Fibroblast of skin of left quadriceps (primary cell): ENCODE measurements at regions not wholly inside any gene's neighbourhood (a gene's known extent, or its start where the extent isn't known, plus 50 kb on each side); places are given as distances from the start of the nearest gene placed in this dataset.
A peak's percentile ranks its signal among the peaks of the same experiment; 100 is the strongest.
"Not testable (repeated sequence)": the region's sequence is repeated elsewhere in the genome, so short reads cannot be mapped to it uniquely, and the experiment has no call there.

Experiments
- DNase-seq, 2 experiments: peaks; one replicate each; pipeline ENCODE4 v3.0.0-alpha.2; 2013; ENCODE audit warnings: low read depth in 2 of 2

DNA sequence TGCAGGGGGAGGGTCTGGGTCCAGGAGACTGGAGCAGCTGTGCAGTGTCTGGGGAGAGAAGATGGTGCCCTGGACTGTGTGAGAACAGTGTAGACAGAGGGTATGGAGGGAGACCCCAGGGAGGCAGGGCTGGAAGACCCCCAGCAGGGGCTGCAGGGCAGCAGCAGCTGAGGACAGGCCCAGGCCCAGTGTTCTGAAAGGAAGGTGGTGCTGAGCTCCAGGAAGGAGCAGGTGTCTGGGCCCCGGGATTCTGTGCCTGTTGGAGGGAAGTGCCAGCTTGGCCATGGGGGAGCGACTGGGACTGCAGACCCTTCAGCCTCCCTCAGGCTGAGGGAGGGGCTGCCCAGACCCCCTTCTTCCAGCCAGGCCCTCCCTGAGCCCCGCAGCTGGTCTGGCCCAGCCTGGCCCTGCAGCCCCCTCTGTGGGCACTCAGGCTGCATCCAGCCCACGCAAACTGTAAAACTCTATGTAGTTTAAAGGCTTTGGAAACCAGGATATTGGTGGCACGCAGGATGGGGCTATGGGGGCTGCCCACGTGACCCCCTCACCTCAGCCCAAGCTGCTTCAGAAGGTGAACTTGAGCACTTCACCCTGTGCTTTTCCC is 519.2 kb downstream of the PTPRU start:
- not testable (repeated sequence) for DNase-seq

DNA sequence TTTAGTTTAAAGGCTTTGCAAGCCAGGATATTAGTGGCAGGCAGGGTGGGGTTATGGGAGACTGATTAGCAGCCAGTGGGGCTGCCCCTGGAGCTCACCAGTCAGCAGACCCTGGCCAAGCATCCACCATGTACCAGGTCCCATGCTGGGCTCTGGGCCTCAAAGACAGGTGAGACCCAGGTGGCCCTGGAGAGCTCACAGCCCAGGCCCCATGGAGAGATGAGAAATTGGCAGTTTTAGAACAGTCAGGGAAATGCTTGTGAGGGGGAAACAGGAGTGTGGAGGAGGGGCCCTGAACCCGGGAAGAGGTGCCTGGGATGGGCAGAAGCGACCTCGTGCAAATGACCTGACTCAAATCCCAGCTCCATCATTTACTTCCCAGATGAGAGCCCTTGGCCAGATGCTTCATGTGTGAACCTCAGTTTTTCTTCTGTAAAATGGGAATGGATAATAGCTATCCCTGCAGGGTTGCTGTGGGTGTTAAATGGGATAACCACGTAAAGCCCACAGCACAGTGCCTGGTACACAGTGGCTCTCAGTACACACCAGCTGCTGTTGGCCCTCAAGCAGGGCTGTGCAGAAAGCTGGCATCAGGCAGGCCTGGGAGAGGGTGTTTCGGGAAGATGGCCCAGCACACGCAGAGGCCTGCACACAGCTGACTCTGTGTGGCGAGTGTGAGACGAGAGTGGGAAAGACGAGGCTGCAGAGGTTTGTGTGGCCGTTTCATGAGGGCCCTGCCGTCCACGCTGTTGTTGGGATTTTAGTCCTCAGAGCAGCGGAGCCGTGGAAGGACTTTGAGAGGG is 518.5 kb downstream of the PTPRU start:
- no peak for DNase-seq

DNA sequence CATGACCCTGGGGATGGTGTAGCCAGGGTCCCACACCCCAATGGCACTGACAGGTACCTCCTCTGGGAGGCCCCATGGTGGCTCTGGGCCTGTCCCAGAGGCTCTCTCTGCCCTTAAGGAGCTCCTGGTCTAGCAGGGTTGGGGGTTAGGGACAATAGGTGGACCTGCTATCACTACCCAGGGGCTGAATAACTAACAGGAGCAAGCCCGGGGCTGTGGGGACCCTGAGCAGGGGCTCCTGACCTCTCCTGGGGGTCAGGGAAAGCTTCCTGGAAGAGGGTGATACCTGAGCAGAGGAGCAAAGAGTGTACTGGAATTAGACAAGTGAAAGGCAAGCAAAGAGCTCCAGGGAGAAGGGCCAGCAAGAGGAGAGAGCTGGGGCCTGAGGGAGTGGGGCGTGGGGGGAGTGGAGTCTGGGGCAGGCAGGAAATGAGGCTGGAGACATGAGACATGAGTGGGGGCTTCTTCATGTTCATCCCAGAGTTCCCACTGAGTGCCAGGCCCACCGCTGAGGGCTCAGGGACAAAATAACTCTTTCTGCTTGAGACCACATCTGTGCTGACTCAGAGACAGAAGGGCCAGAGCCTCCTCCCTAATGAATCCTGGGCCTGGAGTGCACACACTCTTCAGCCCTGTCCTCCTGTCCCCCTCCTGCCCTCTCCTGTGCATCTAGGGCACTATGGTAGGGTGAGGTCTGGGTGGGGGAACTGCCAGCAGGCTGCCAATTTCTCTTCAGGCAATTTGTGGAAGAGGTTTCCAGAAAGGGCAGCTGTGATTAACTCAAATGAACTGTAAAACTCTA is 517.6 kb downstream of the PTPRU start:
- no peak for DNase-seq

DNA sequence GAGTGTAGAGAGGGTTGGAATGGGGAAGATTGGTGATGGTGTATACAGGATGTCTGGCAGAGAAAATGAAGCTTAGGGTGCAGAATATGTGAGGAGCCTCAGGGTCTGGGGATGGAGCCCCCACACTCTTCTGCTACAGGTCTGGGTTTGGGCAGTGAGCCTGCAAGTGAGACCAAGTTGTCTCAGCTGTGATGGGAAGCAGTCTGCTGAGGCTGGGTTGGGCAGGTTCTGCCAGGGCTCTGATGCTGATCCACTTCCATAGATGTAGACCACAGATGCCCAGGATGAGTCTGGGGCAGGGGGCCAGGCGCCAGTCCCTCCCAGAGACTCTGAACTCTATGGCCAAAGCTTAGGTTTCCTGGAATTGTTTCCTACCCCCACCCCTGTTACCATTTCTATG is 516.9 kb downstream of the PTPRU start:
- no peak for DNase-seq

DNA sequence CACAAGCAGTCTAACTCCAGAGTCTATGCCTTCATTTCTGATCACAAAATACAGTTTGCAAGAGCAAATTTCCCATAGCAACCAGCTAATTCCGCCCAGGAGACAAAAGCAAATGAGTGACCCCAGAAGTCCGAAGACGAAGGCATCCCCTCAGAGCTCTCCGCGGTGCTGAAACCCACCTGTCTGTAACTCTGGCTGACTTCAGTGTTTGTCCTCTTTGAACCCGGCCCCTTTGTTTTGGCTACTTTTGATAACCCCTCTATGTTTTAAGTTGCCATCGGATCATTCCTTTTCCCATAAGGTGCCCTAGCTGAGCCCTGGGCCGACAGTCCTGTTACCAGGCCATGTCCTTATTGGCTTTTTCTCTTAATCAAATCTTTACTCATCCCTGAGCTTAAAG is 515.8 kb downstream of the PTPRU start:
- DNase-seq = no peak

DNA sequence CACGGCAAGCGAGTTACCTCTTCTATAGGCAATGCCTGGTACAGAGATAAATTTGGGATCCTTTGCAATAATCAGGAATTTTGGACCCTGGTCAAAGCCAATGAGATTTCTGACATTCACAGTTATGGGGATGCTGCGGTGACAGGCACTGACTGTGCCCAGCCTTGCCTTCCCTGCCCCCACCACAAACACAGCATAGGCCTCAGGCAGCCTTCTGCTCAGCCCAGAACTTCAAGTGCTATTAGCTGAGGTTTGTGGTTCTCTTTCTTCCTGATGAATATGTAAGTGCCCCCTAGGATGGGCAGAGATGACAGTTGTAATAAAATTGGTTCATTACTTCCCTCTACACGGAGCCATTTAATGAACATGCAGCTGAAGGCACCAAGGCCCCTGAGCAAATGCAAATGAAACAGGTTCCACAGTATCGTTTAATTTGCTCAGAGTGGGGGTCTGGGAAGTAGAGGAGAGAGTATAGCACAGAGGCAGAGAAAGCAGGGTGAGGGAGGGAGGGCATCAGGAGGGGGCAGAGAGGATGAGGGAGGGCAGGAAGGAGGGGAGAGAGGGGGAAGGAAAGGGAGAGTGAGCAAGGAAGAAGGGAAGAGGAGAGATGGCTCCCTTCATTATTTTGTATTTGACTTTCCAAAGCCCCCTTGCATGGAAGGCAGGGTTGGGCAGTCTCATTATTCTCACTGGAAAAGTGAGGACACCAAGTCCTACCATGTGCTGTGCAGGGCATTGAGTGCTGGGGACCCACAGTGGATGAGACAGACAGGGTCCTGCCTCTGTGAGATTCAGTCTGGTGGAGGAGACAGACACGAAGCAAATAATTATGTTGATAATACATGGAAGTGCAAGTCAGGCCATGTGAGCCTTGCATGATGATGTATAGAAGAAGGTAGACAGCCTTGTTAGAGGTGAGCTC is 513.0 kb downstream of the PTPRU start:
- no peak for DNase-seq

DNA sequence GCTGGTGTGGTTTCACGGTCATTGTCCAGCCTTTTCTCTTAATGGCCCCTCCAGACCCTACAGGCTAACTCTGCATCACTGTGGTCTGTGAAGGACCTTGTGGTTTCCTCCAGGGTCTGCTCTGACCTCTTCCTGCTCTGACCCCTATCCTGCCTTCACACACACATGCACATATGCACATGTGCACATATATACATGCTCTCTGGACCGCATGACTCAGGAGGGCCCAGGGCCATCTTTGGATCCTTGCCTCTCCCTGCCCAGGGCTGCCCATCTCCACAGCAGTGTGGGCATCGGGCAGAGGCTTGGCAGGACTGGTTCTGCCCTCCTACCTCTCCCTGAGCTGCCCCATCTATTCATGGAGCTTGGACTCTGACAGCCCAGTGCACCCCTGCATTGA is 510.9 kb downstream of the PTPRU start:
- DNase-seq = no peak

DNA sequence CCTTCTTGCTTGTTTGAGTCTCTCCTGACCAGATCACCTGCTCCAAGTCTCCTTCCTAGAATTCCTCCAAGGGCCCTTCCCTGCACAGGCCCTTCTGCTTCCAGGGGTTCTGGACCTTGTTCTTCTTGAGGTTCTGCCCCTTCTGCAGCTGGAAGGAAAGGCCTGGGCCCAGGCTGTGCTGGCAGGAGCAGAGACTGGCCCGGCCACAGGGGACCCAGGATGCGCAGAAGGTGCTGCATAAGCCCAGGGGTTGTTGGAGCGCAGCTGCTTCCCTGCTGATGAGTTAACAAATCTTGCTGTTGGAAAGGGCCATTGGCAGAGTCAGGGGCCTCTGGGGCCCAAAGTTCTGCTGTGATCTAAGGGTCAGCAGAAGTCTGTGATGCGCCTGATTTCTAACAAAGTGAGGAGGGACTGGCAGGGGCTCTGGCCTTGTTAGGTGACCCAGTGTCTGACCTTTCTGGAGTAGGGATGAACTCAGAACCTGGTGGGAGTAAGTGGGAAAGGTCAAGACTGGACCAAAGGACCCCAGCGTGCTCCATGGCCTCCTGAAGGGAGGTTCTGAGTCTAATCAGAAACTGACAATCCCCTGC is 509.8 kb downstream of the PTPRU start:
- no peak for DNase-seq

DNA sequence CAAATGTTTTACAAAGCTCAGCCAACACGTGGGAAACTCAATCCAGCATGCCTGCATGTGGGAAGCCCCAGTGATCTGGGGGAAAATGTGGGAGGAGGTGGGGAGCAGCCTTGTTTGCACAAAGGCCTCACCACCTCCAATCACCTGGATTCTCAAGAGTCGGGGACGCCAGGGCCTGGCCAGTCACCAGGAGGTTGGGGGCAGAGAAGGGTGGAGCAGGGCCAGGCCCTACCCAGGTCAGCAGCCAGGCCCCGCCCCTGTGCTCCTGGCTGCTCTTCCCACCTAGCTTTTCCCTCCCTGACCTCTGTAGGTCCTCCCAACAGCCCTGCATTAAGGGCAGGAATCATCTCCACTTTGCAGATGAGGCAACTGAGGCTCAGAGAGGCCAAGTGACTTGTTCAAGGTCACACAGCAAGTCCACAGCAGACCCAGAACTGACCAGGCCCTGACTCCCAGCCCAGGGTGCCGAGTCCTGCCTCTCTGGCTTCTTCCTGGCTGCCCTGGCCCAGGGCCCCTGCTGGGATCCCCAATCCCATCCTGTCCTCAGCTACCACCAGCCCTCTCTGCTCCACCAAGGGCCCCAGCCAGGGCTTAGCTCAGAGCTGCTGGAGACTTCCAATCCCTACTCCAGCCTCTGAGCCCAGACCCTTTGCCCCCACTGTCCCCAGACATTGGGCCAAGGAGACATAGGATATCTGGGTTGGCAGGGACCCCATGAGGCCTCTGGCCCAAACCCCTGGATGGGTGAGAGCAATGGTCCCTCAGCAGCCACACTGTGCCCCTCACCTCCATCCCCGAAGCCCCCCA is 508.6 kb downstream of the PTPRU start:
- DNase-seq = no peak

DNA sequence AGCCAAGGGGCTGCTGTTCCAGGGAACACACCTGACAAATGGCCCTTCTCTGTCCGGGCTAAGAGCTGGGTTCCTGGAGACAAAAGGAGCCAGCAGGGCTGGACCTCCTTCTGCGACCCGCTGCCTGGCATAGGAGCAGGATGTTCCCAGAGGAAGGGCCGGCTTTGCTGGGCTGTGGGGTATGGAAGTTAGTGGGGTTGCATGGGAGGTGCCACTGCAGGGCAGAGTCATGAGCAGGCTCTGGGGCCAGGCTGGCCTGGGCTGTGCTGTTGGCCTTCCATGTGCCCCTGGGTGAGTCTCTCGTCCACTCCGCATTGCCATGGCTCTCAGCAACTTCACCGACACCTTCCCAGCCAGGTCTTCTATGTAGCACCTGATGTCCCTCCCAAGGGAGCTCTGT is 507.6 kb downstream of the PTPRU start:
- no peak for DNase-seq

DNA sequence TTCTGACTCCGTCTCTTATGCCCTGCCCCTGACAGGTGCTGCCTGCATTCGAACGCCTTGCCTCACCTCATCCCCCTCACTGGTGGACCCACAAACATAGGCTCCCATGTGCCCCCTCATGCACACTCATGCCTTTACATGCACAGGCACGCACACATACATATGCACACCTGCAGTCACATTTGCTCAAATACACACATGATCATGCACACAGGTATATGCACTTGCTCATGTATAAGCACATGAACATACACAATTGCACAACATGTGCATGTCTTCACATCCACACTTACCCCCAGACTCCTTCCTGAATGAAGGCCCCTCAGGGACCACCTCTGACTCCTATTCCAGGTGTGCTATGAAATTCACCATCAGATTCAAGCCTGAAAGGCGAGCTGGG is 506.9 kb downstream of the PTPRU start:
- no peak for DNase-seq

DNA sequence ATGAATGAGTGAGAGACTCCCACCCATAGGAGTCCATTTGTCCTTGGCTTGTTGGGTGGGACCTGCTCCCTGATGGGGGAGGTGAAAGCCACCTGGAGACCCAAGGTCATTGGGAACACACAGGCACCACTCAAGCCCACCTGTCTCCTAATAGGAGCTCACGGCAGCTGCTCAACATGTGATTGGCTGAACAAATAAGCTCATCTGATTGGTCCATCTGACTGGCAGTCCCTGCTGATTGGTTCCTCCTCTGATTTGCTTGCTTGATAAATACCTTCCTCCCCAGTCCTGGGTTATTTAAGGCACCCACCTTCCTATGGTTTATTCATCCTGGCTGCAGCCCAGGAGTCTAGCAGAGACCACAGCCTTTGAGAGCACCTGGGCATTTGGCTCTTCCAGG is 502.9 kb downstream of the PTPRU start:
- no peak for DNase-seq

DNA sequence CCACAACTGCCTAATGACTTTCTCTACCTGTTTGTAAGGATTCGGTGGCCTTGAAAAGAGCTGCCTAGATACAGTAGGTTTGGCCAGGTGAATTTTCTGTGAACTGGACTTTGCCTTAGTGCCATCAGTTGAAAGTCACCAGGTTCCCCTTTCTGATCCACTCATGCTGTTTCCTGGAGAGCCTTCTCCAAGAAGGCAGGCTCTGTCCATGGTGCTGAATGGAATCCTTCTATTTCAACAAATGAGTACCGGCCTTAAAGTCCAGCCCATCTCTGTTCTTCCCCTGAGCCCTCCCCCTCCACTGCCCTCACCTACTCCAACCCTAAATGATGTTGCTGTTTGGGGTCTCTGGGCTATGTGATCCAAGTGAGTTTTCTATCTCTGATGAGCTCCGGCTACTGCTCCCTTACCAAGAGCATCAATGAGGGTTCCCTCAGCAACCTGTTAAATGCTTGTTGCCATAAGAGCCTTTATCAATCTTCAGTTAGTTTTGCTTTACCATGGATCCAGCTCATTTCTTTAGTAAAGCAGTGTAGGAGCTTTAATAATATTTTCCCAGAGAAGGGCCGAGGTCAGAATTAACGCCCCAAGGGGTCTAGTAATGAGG is 500.4 kb downstream of the PTPRU start:
- peak; percentile 14 to 31 for DNase-seq

DNA sequence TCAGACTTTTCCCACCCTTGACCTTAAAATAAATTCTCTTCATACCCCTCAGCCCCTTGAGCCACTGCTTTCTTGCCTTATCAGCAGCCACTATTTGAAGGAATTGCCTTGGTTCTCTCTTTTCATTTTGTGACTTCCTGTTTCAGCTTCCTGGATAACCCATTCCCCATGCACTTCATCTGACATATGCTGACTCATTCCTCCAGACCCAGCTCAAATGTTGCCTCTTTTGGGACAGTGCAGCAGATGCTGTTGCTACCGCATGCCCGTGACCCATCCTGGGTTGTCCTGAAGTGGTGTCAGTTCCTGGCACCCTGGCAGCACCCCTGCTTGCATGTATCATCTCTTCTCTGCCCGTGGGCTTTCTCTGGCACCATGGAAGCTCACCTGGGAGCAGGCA is 496.1 kb downstream of the PTPRU start:
- no peak for DNase-seq

DNA sequence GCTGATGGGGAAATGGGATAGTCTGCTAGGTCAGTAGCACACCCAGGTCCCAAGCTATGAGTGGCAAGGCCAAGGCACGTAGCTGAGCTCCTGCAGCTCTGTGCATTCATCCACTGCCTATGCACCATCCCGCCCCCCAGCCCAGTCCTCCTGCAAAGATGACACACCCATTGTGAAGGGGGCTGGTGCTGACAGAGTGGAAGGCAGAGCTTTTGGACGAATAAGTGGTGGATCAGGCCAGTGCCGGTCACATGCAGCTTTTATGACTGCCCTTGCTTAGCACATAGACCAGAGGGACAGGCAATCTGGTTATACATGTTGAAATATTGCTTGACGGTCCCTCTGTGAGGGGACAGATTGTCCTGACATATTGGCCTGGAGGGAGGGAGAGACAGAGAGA is 494.3 kb downstream of the PTPRU start:
- no peak for DNase-seq

DNA sequence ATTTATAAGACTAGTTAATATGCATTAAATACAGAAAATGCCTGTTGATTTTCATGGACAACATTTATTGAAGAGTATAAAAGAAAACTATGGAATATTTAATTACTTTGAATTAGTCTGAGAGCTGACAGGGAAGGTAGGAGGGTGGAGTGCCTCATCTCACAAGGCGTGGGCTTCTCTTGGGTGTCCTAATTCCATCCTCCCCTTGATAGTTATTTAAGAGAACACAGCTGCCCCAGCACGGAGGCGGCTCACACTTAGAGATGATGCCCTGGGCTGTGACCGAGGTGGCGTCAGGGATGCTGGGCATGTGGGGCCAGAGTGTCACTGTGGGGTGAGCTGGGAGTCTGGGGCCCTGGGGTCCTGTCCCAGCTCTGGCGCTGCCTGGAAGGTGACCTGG is 493.0 kb downstream of the PTPRU start:
- DNase-seq = no peak

DNA sequence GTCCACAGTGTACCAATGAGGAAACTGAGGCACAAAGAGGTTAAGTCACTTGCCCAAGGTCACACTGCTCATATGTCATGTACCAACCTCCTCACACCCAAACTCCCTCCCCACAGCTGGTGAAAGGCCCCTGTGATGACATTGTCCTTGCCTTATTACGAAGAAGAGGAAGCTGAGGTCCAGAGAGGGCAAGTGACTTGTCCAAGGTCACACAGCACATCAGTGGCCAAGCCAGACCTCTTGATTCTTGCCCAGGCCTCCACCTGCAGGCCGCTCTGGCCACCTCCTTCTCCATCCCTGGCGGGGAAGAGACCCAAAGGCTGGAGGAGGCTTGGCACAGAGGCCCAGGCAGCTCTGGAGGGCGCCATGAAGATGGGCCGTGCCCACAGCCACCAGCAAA is 492.4 kb downstream of the PTPRU start:
- DNase-seq = no peak

DNA sequence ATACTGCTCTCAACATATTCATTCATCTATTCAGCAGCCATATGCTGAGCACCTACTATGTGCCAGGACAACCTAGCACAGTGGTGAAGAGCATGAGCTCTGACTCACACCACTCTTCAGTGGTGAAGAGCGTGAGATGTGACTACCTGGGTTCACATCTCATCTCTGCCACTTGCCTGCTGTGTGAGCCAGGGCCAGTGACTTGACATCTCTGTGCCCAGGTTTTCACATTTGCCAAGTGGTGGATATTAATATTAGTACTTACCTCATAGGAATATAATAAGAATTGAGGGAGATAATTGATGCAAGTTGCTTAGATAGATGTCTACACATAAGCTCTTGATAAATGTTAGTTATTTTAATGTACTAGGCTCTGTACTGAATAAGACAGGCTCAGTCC is 488.9 kb downstream of the PTPRU start:
- DNase-seq = no peak

DNA sequence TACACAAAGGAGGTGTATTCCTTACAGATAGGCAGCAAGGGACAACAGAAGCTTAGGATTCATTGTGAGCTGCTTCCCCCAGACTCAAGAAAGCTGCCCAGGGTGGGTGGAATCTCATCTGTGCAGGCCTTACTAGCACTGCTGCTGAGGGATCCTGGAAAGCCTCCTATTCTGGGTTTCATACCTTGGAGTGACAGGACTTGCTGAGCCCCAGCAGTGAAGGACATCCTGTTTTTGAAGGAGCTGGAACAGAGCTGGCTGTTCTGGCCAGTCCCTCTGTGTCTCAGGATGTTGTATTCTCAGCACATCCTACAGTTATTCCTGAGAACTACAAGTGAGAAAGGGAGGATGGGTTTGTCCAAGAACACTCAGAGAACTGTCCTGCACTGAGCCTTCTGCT is 486.3 kb downstream of the PTPRU start:
- DNase-seq = no peak

DNA sequence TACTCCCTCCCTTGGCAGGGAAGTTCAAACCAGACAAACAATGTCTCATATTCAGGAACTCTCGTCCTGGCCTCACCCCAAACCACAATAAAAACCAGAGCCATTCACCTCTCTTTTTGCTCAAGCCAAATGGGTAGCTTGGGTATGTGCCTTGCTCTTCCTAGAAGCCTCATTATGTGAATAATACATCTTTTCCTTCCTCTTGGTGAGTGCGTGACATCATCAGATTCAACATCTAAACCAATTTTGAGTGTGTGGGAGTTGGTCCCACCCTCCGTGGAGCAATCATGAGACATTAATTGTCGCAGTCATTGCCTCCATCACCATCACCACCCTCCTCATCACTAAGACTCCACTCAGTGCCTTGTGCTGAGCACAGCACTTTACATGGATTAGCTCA is 482.9 kb downstream of the PTPRU start:
- no peak for DNase-seq
